ENCODE measurements at regions not wholly inside any gene's neighbourhood (a gene's known extent, or its start where the extent isn't known, plus 50 kb on each side); places are given as distances from the start of the nearest gene placed in this dataset.

- no peak overlapping the region for H3K4ac ChIP-seq (replicated peaks; ENCODE audit: insufficient read length, low read depth, low read length)
- CTCF ChIA-PET (ENCODE audit: partially characterized antibody) = interaction anchor here (0.5 to 1.5 kb wide), 6 partner anchors 16 to 137 kb away, joined by 3 to 5 read pairs (median 3); no protein-coding TSS in a partner anchor
- H3K9ac ChIP-seq (replicated peaks in 1 of 4; ENCODE audit: extremely low read depth in 1 of 4, low read depth in 3 of 4, low read length in 3 of 4) = no peak overlapping the region
- peak overlapping the region; percentile 14 for H4K91ac ChIP-seq (replicated peaks; ENCODE audit: insufficient read length, low read length)
- whole genome bisulfite sequencing, 2 experiments (ENCODE audit: extremely low coverage in 1 of 2, insufficient coverage in 1 of 2, insufficient read length in 1 of 2, insufficient replicate concordance in 2 of 2, low coverage in 1 of 2, low lambda C conversion rate in 2 of 2, missing lambda C conversion rate in 1 of 2) = 80% methylated on average over 5 of the region's 5 CpGs; no CpG with 5 or more reads in 1 of the 2 experiments
- H3K23me2 ChIP-seq (ENCODE audit: low read depth, low read length) = no peaks in the 10 kb centered on the region
- no peak overlapping the region for H2BK5ac ChIP-seq (ENCODE audit: low read depth, low read length)
- peak overlapping the region; percentile 13 for H2BK20ac ChIP-seq (ENCODE audit: low read length)
- H3K79me1 ChIP-seq (ENCODE audit: low read depth, low read length) = no peaks in the 10 kb centered on the region
- H3K14ac ChIP-seq (ENCODE audit: insufficient read length) = no peak overlapping the region
- H3K4me1 ChIP-seq (replicated peaks in 1 of 4; ENCODE audit: control insufficient read depth in 3 of 4, insufficient read depth in 4 of 4, low read length in 3 of 4) = peaks cover 3 to 16% (median 10%) of the 10 kb centered on the region in 4 experiments; a peak in 6 of 7 replicates
- TF ChIP-seq TEAD4 (IDR thresholded peaks at IDR 0.05; ENCODE audit: low read depth, low read length) (0 out of 2 replicates have a peak, but pooled peaks have one; percentile 31), CTCF (IDR thresholded peaks at IDR 0.05; ENCODE audit: control extremely low read depth in 1 of 3, insufficient read depth in 1 of 3, low read depth in 1 of 3, low read length in 3 of 3) (peak in 1 of 3 experiments; percentile 24; a peak in 1 of 4 replicates), SAP30 (IDR thresholded peaks at IDR 0.05; ENCODE audit: insufficient read depth, insufficient replicate concordance, low read length) (no peak), RAD21 (IDR thresholded peaks at IDR 0.05 in 1 of 2, conservative IDR thresholded peaks at IDR 0.05 in 1 of 2; ENCODE audit: low read depth in 2 of 2, low read length in 2 of 2) (0 out of 4 replicates have a peak, but pooled peaks have one; percentile 5 to 13), YY1 (IDR thresholded peaks at IDR 0.05; ENCODE audit: low read depth, low read length) (no peak)
- DNase-seq (ENCODE audit: low read depth in 1 of 2, low spot score in 2 of 2) (no peak), FAIRE-seq (peak; percentile 39)
- H4K5ac ChIP-seq (ENCODE audit: insufficient read length, low read depth, low read length) = no peak overlapping the region
- no peak overlapping the region for H2AK5ac ChIP-seq (ENCODE audit: low read depth, low read length)
- no peak overlapping the region for H3K23ac ChIP-seq (ENCODE audit: insufficient read length)
- H4K20me1 ChIP-seq (replicated peaks in 1 of 2; ENCODE audit: control insufficient read depth in 1 of 2, insufficient read depth in 2 of 2, low read length in 2 of 2) = no peaks in the 10 kb centered on the region
- no peaks in the 10 kb centered on the region for H3K79me2 ChIP-seq (ENCODE audit: control insufficient read depth in 1 of 2, insufficient read depth in 2 of 2, low read length in 2 of 2)
- H2BK15ac ChIP-seq (ENCODE audit: low read length) = peak overlapping the region; percentile 20; the same call in 1 of the 2 replicates
- H3K27me3 ChIP-seq (replicated peaks in 1 of 4; ENCODE audit: control insufficient read depth in 3 of 4, extremely low read depth in 1 of 4, insufficient read depth in 3 of 4, low read length in 3 of 4) = no peaks in the 10 kb centered on the region
- H2BK120ac ChIP-seq (replicated peaks; ENCODE audit: low read depth, low read length) = peak overlapping the region; percentile 17
- POLR2A ChIA-PET (ENCODE audit: partially characterized antibody) = no interaction called here
- no peak overlapping the region for H3K56ac ChIP-seq (replicated peaks; ENCODE audit: insufficient read length, low read depth, low read length)
- H3K27ac ChIP-seq (ENCODE audit: low read depth, low read length) = no peak overlapping the region
- H3K4me3 ChIP-seq (ENCODE audit: extremely low read depth in 1 of 4, insufficient read depth in 2 of 4, low read depth in 3 of 4, low read length in 4 of 4) = no peak overlapping the region
- no peak overlapping the region; the same call in 1 of the 2 replicates for H3K18ac ChIP-seq (ENCODE audit: extremely low read depth, low read length)
- H2BK12ac ChIP-seq (ENCODE audit: low read depth, low read length) = peak overlapping the region; percentile 10; the same call in 1 of the 2 replicates
- no peaks in the 10 kb centered on the region for H3K9me3 ChIP-seq (ENCODE audit: insufficient read depth in 2 of 2, low read depth in 1 of 2, low read length in 1 of 2)
- H3K4me2 ChIP-seq (ENCODE audit: insufficient read depth in 1 of 2, low read depth in 2 of 2, low read length in 2 of 2) = no peak overlapping the region
- H2AFZ ChIP-seq (ENCODE audit: low read length) = peak overlapping the region; percentile 68
- H4K8ac ChIP-seq (ENCODE audit: extremely low read depth, insufficient read depth, low read length) = no peak overlapping the region
- no peaks in the 10 kb centered on the region for H3K36me3 ChIP-seq (ENCODE audit: control insufficient read depth in 2 of 4, insufficient read depth in 4 of 4, low read length in 3 of 4)
These were observed 139.4 kb downstream of the SKIDA1 start for GRCh38 chr10:21385996-21386585.
